LNCaP clone FGC (cell line): ENCODE measurements at regions not wholly inside any gene's neighbourhood (a gene's known extent, or its start where the extent isn't known, plus 50 kb on each side); places are given as distances from the start of the nearest gene placed in this dataset.

ENCODE experiments used
- DNase-seq: peaks from one replicate; pipeline ENCODE4 v3.0.0-alpha.2; 2011; ENCODE audit warnings: low read depth
- H3K4me3 ChIP-seq: 2 replicates; pipeline ENCODE4 v1.5.1; 2011; ENCODE audit warnings: mild to moderate bottlenecking, low read depth, low read length, control low read depth
- TF ChIP-seq, protein P1 (sequence below): IDR thresholded peaks from 2 replicates; pipeline ENCODE4 v1.5.1; 2012; ENCODE audit warnings: mild to moderate bottlenecking; ENCODE audit not compliant: control insufficient read depth, insufficient read depth; ENCODE audit errors: extremely low read depth

DNA sequence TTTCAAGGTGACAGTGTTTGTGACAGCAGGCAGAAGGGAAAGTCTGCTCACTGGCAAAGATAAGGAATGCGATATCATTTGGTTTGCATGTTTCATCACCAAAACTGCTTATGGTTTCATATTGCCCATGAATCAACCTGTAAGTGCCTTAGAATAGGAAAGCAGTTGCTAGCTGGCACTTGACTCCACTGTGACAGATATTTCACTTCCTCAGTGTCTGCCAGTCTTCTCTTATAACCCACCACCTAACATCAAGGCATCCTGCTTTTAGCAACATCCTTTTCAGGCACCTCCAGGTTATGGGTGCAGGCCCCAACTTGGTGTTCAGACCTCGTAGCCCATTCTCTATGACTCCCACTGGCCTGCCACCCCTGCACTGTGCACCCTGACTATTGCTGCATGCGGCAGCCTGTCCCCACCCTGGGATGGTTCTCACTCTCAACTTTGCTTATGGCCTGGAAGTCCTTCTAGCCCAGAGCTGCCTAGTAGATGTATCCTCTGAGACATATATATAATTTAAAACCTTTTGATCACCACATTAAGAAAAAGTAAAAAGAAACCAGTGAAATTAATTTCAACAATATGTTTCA, 154.4 kb upstream of the RARB start:
- TF ChIP-seq, protein P1, sequence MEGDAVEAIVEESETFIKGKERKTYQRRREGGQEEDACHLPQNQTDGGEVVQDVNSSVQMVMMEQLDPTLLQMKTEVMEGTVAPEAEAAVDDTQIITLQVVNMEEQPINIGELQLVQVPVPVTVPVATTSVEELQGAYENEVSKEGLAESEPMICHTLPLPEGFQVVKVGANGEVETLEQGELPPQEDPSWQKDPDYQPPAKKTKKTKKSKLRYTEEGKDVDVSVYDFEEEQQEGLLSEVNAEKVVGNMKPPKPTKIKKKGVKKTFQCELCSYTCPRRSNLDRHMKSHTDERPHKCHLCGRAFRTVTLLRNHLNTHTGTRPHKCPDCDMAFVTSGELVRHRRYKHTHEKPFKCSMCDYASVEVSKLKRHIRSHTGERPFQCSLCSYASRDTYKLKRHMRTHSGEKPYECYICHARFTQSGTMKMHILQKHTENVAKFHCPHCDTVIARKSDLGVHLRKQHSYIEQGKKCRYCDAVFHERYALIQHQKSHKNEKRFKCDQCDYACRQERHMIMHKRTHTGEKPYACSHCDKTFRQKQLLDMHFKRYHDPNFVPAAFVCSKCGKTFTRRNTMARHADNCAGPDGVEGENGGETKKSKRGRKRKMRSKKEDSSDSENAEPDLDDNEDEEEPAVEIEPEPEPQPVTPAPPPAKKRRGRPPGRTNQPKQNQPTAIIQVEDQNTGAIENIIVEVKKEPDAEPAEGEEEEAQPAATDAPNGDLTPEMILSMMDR: no peak
- H3K4me3 ChIP-seq: no peak overlapping the region
- no peak for DNase-seq

DNA sequence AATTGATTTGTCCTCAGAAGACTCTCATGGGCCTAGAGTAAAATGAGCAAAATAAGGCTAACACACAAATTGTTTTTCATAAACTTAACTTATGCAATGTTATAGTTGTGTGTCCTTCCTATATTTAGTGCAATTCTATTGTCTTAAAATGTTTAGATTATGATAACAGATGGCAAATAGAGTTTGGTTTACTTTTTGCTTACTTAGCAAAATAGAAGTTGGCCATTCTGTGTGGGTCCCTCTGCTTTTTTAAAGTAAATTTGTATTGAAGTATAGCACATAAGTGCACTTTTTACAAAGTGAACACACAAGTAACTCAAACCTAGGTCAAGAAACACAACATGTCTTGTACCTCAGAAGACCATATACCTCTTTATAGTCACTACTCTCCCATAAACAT, 150.6 kb upstream of the RARB start:
- no peak overlapping the region for H3K4me3 ChIP-seq
- TF ChIP-seq, protein P1: no peak
- DNase-seq: no peak

DNA sequence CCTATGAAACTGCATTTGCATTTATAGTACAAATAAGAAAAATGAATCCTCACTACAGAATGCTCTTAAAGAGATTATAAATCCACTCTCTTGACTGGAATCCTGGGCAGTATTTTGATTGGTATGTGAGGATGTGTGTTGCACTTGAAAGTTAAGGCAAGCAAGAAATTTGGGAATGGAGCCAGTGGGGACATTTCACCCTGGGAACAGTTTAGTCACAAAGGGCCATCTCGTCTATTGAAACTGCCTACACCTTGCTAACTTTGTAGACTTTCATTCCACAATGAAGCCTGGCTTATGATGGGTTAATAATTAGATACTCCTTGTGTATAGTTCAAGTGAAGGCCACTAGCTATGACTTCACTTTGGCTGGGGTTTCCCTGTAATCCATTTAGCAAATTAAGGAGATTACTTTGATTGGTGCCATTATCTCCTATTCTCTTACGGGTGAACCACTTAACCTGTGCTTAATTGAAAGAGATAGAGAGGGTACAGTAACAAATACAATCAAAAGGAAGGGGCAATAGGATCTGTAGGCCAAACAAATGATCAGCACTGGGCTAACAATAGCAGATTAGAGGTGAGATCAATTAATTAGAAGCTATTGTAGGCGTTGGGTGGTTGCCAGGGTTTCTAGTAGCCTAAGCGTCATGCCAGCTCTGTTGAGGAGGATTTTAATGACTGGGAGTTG, 146.9 kb upstream of the RARB start:
- TF ChIP-seq, protein P1: no peak
- no peak for DNase-seq
- no peak overlapping the region for H3K4me3 ChIP-seq

DNA sequence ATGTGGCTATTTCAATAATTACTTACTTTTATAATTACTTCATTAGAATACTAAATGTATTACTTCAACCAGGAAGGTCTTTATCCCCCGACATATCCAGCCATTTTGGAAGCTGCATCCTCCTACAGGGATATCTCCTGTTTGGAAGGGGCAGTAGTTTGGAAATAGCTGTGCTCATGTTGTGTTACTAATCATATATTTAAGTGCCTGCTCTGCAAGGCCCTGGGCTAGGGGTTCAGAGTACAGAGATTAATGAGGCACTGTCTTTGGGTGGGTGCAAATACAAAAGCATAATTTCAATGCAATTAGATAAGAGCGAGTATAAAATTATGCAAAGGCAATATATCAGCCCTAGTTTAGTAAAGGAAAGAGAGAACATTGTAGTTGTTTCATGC, 146.3 kb upstream of the RARB start:
- TF ChIP-seq, protein P1: no peak
- DNase-seq: no peak
- H3K4me3 ChIP-seq: no peak overlapping the region

DNA sequence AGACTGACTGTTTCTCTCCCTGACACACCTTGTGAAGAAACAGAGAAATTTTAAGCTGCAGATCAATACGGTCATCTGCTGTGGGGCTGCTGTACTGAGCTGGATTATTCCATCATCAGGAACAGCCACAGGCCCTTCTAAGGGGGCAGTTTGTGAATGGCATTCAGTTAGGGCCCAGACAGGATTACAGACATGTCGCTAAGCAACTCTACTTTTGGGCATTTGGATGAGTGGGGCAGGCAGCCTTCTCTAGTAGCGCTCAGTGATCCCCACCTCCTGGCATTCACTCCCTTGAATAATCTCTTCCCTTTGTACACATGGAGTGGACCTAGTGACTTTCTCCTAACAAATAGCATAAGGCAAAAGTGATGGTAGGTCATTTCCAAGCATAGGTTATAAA, 144.4 kb upstream of the RARB start:
- H3K4me3 ChIP-seq: no peak overlapping the region
- no peak for DNase-seq
- TF ChIP-seq, protein P1: no peak

DNA sequence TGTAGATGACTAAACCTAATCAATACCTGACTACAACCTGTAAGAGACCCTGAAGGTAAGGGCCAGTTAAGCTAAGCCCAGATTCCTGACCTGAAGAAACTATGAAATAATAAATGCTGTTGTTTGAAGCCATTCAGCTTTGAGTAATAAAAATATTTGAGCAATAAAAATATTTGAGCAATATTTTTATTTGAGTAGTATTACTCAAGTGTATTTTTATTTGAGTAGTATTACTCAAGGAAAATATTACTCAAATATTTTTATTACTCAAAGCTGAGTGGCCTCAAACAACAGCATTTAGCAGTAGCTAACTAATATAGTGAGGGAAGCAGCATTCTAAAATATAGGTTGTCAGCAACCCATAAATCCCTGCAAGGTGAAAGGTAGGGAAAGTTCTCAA, 143.8 kb upstream of the RARB start:
- no peak for DNase-seq
- no peak overlapping the region for H3K4me3 ChIP-seq
- TF ChIP-seq, protein P1: no peak
